Stimulated activated CD8-positive, alpha-beta memory T cell treated with anti-CD3 and anti-CD28 coated beads, Interleukin-7, amount 100 ng/mL, for 4 hours (primary cell): ENCODE measurements at regions not wholly inside any gene's neighbourhood (a gene's known extent, or its start where the extent isn't known, plus 50 kb on each side); places are given as distances from the start of the nearest gene placed in this dataset.

ENCODE experiments used
- DNase-seq, 2 donors: peaks; one replicate each; pipeline ENCODE4 v3.0.0-alpha.2; 2020; ENCODE audit warnings: low read depth in 2 of 2

GRCh38 chr7:25750744-25751508, 401.1 kb upstream of the NFE2L3 start:
- DNase-seq, result no peak

GRCh38 chr7:25752154-25752553, 399.8 kb upstream of the NFE2L3 start:
- DNase-seq, result no peak

GRCh38 chr7:25752967-25753791, 398.8 kb upstream of the NFE2L3 start:
- no peak for DNase-seq

GRCh38 chr7:25753837-25754236, 398.2 kb upstream of the NFE2L3 start:
- DNase-seq, result no peak

GRCh38 chr7:25754333-25754732, 397.7 kb upstream of the NFE2L3 start:
- no peak for DNase-seq

- no peak for DNase-seq
These were observed 397.2 kb upstream of the NFE2L3 start for GRCh38 chr7:25754751-25755150.

GRCh38 chr7:25756601-25757000, 395.4 kb upstream of the NFE2L3 start:
- no peak for DNase-seq

GRCh38 chr7:25758559-25758958, 393.4 kb upstream of the NFE2L3 start:
- DNase-seq, result no peak

GRCh38 chr7:25759286-25759685, 392.7 kb upstream of the NFE2L3 start:
- DNase-seq, result no peak

GRCh38 chr7:25759748-25760147, 392.2 kb upstream of the NFE2L3 start:
- no peak for DNase-seq

GRCh38 chr7:25762511-25763462, 389.2 kb upstream of the NFE2L3 start:
- DNase-seq, result no peak

- DNase-seq, result no peak
These were observed 388.5 kb upstream of the NFE2L3 start for GRCh38 chr7:25763463-25763860.

- no peak for DNase-seq
These were observed 386.8 kb upstream of the NFE2L3 start for GRCh38 chr7:25765110-25765655.

- no peak for DNase-seq
These were observed 381.8 kb upstream of the NFE2L3 start for GRCh38 chr7:25770235-25770634.

- DNase-seq, result no peak
These were observed 381.3 kb upstream of the NFE2L3 start for GRCh38 chr7:25770670-25771069.

GRCh38 chr7:25771491-25771890, 380.5 kb upstream of the NFE2L3 start:
- DNase-seq, result no peak

- DNase-seq, result no peak
These were observed 379.2 kb upstream of the NFE2L3 start for GRCh38 chr7:25772802-25773201.

- no peak for DNase-seq
These were observed 377.3 kb upstream of the NFE2L3 start for GRCh38 chr7:25774675-25775074.

GRCh38 chr7:25775570-25775969, 376.4 kb upstream of the NFE2L3 start:
- DNase-seq, result no peak

- no peak for DNase-seq
These were observed 375.8 kb upstream of the NFE2L3 start for GRCh38 chr7:25775999-25776743.

- no peak for DNase-seq
These were observed 375.3 kb upstream of the NFE2L3 start for GRCh38 chr7:25776744-25777123.
